Body of pancreas (tissue), 4 donors: ENCODE measurements at regions not wholly inside any gene's neighbourhood (a gene's known extent, or its start where the extent isn't known, plus 50 kb on each side); places are given as distances from the start of the nearest gene placed in this dataset.

Source experiments
- ATAC-seq: fragments of 150-250 bp; one replicate; pipeline ENCODE4 v1.9.1; 2016
- DNase-seq, 4 donors: peaks; one replicate each; pipeline ENCODE4 v3.0.0-alpha.2; 2019
- H3K27ac ChIP-seq, 4 donors: fragments of 200-600 bp; sonication (generic); 1 replicate in 3 of 4; 2 replicates in 1 of 4; pipeline versions ENCODE4 v1.5.1 to v1.6.1; 2016 to 2019; ENCODE audit warnings: mild to moderate bottlenecking in 1 of 4, mixed read lengths in 1 of 4, moderate library complexity in 1 of 4
- H3K27me3 ChIP-seq, 2 donors: fragments of 200-600 bp; sonication (generic); one replicate each; pipeline ENCODE4 v1.6.0; 2016; ENCODE audit warnings: mild to moderate bottlenecking in 1 of 2
- H3K36me3 ChIP-seq, 2 donors: fragments of 200-600 bp; sonication (generic); replicated peaks in 1 of 2; 2 replicates each; pipeline ENCODE4 v1.5.1; 2016; ENCODE audit warnings: low read depth in 2 of 2; ENCODE audit not compliant: insufficient read depth in 1 of 2
- H3K4me1 ChIP-seq: fragments of 200-600 bp; sonication (generic); one replicate; pipeline ENCODE4 v1.6.0; 2016
- H3K4me3 ChIP-seq, 2 donors: fragments of 200-600 bp; sonication (generic); 1 replicate in 1 of 2; 2 replicates in 1 of 2; pipeline ENCODE4 v1.5.1; 2016 to 2019
- H3K9me3 ChIP-seq, 3 donors: fragments of 200-600 bp; sonication (generic); 1 replicate in 2 of 3; 2 replicates in 1 of 3; pipeline ENCODE4 v1.5.1; 2016
- POLR2A ChIP-seq, 3 donors: fragments of 450-650 bp; IDR thresholded peaks; one replicate each; pipeline ENCODE4 v1.6.1; 2016; ENCODE audit warnings: antibody characterized with exemption in 3 of 3, mild to moderate bottlenecking in 2 of 3
- WGBS, 2 donors: methylation state at CpG; one replicate each; pipeline ENCODE4 v1.1.5; 2017; 5-methylcytosine and 5-hydroxymethylcytosine counted together
- intact Hi-C: fragments of 100-400 bp; cut with DNase I; formaldehyde crosslinking; loops from one replicate; pipeline ENCODE4 v1.15.1; 2023
- TF ChIP-seq, protein P1 (sequence below), 7 experiments: fragments of 450-650 bp in 4 of 7; fragments of 200-600 bp in 3 of 7; sonication (generic) in 3 of 7; IDR thresholded peaks; one replicate each; pipeline ENCODE4 v1.5.1; 2016 to 2019; ENCODE audit warnings: antibody characterized with exemption in 7 of 7

DNA sequence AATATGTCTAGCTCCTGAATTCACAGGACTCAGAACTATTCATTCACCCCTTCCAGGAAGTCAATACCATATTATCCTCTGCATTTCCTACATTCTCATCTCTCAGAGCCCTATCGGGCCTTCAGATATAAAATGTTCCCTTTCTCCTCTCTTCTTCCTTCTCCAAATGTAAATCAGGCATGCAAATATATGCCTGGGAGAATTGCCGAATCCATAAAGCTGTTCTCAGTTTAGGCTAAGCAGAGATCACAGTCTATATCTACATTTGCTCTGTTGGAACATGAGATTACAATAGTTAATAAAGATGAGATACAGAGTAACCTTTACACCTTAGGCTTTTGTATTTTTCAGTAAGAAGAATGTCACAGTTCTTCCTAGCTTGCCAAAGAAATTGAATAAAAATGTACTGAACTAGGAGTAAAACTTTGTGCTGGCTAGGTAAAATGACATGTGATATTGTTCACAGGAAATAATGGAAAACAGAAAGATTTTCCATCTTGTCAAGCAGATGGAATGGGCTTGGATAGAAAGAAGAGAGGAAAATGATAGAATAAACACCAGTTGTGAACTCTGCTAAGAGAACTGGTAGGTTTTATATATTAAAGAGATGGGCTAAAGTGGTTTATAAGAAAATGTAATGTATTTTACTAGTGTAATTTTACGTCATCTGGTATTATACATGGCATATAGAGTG lies 161.5 kb downstream of the NRIP1 start:
- TF ChIP-seq, protein P1, sequence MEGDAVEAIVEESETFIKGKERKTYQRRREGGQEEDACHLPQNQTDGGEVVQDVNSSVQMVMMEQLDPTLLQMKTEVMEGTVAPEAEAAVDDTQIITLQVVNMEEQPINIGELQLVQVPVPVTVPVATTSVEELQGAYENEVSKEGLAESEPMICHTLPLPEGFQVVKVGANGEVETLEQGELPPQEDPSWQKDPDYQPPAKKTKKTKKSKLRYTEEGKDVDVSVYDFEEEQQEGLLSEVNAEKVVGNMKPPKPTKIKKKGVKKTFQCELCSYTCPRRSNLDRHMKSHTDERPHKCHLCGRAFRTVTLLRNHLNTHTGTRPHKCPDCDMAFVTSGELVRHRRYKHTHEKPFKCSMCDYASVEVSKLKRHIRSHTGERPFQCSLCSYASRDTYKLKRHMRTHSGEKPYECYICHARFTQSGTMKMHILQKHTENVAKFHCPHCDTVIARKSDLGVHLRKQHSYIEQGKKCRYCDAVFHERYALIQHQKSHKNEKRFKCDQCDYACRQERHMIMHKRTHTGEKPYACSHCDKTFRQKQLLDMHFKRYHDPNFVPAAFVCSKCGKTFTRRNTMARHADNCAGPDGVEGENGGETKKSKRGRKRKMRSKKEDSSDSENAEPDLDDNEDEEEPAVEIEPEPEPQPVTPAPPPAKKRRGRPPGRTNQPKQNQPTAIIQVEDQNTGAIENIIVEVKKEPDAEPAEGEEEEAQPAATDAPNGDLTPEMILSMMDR (IDR thresholded peaks at IDR 0.05) = no peak
- TF ChIP-seq POLR2A (IDR thresholded peaks at IDR 0.05) = no peak
- ATAC-seq (no peak), DNase-seq (no peak)
- WGBS, 2 donors = 56 to 75% methylated on average over 3 of the region's 3 CpGs
- H3K27ac ChIP-seq = no peak overlapping the region
- no peaks in the 10 kb centered on the region for H3K4me1 ChIP-seq
- H3K9me3 ChIP-seq = no peaks in the 10 kb centered on the region
- H3K27me3 ChIP-seq = no peaks in the 10 kb centered on the region
- H3K36me3 ChIP-seq = no peaks in the 10 kb centered on the region
- H3K4me3 ChIP-seq = no peak overlapping the region
- intact Hi-C loops = no loop called here

DNA sequence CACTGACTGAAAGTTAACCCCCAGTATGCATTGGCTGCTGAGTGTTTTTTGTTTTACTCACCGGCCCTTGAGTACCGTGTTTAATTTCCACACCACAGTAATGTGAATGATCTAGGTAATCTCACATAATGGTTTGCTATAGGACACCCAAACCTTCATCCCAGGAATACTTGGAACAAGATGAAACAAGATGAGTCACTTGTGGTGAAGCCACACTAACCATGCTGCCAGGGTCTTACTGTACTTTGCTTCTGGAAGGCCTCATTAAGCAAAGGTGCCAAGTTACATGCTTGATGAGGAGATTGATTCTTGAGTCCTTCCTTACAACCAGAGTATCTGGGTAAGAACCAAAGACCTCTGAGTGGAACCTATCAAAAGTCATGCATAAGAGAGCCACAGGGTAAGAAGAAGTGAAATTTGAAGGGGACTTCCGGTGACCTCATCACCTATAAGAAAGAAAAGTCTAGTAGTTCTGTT lies 163.3 kb downstream of the NRIP1 start:
- DNase-seq = no peak
- no peak for ATAC-seq
- TF ChIP-seq, protein P1 (IDR thresholded peaks at IDR 0.05) = no peak
- TF ChIP-seq POLR2A (IDR thresholded peaks at IDR 0.05) = no peak
- Histone ChIP-seq H3K27ac (no peak overlapping the region), H3K36me3 (no peaks in the 10 kb centered on the region), H3K4me1 (no peaks in the 10 kb centered on the region), H3K4me3 (no peak overlapping the region), H3K9me3 (no peaks in the 10 kb centered on the region), H3K27me3 (no peaks in the 10 kb centered on the region)
- WGBS, 2 donors = 93 to 97% methylated on average over 3 of the region's 3 CpGs
- intact Hi-C loops = no loop called here

DNA sequence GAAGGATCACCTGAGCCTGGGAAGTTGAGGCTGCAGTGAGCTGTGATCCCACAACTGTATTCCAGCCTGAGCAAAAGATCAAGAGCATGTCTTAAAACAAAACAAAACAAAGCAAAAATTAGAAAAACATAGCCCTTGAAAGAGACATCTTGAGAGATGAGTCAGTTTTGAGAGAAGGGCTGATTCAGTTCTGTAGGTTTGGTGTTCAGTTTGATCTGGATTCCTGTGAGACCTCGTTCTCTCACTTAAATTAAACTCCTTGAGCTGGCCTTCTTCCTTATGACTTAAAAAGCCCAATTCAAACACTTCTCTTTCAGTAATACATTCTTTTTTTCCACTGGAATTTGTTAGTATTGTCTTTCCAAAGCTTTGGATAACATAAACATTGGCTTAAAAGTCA lies 164.2 kb downstream of the NRIP1 start:
- Histone ChIP-seq H3K27ac (no peak overlapping the region), H3K4me3 (no peak overlapping the region), H3K27me3 (no peaks in the 10 kb centered on the region), H3K36me3 (no peaks in the 10 kb centered on the region), H3K4me1 (no peaks in the 10 kb centered on the region), H3K9me3 (no peaks in the 10 kb centered on the region)
- intact Hi-C loops = no loop called here
- ATAC-seq (no peak), DNase-seq (no peak)
- TF ChIP-seq, protein P1 (IDR thresholded peaks at IDR 0.05) = no peak
- no peak for TF ChIP-seq POLR2A (IDR thresholded peaks at IDR 0.05)
- WGBS, 2 donors = 90 to 93% methylated on average over 1 of the region's 1 CpG

DNA sequence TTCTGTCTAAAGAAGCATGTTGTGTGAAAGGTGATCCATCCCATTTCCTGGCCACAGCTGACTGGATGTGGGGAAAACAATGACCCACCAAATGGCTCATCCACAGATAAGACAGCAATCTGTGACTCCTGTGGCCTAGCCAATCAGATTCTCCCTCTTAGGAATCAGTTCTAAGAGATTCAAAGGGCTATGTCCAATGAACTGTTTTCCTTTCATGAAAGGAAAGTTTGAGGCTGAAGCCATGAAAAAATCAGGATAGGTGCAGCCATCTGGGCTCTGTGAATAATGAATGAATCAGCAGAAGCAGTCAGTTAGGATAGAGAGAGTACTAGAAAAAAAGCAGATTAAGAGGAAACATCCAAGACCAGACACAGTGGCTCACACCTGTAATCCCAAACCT lies 164.7 kb downstream of the NRIP1 start:
- H3K4me3 ChIP-seq = no peak overlapping the region
- TF ChIP-seq, protein P1 (IDR thresholded peaks at IDR 0.05) = no peak
- no peak for TF ChIP-seq POLR2A (IDR thresholded peaks at IDR 0.05)
- H3K36me3 ChIP-seq = no peaks in the 10 kb centered on the region
- DNase-seq = no peak
- no peaks in the 10 kb centered on the region for H3K9me3 ChIP-seq
- no peak for ATAC-seq
- no peak overlapping the region for H3K27ac ChIP-seq
- H3K27me3 ChIP-seq = no peaks in the 10 kb centered on the region
- H3K4me1 ChIP-seq = no peaks in the 10 kb centered on the region
- intact Hi-C loops = no loop called here

DNA sequence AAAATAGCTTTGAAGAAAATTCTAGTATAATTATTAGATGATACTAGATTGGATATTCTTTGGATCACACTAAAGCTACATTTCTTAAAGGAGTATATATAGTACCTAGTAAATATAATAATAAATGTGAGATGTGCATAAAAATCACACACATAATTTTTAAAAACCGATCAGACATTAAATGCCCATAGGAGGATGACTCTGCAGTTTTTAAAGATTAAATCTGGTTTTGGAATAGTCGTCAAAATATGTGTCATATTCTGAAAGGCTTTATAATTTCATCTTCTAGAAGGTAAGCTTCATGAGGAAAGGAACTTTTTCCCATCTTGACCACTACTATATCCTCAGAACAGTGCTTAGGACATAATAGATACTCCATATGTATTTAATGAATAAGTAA lies 169.0 kb downstream of the NRIP1 start:
- no peaks in the 10 kb centered on the region for H3K4me1 ChIP-seq
- no peaks in the 10 kb centered on the region for H3K9me3 ChIP-seq
- DNase-seq (no peak), ATAC-seq (no peak)
- no peak overlapping the region for H3K27ac ChIP-seq
- H3K27me3 ChIP-seq = no peaks in the 10 kb centered on the region
- intact Hi-C loops = no loop called here
- H3K4me3 ChIP-seq = no peak overlapping the region
- 90 to 93% methylated on average over 2 of the region's 2 CpGs for WGBS, 2 donors
- no peaks in the 10 kb centered on the region for H3K36me3 ChIP-seq
- TF ChIP-seq, protein P1 (IDR thresholded peaks at IDR 0.05) = no peak
- no peak for TF ChIP-seq POLR2A (IDR thresholded peaks at IDR 0.05)
